Activated T-helper 1 cell treated with anti-CD3 and anti-CD28 coated beads, Interleukin-12 subunit alpha, Interleukin-12 subunit beta, Interleukin-2, Interleukin-4 antibody, amounts not matched to agents 30 ng/mL and 10 ng/mL and 1 ng/mL, durations not matched to agents 14 hours and 24 hours and 36 hours (primary cell): ENCODE measurements at regions not wholly inside any gene's neighbourhood (a gene's known extent, or its start where the extent isn't known, plus 50 kb on each side); places are given as distances from the start of the nearest gene placed in this dataset.
"Not testable (repeated sequence)": the region's sequence is repeated elsewhere in the genome, so short reads cannot be mapped to it uniquely, and the experiment has no call there.

ENCODE experiments used
- DNase-seq: peaks from one replicate; pipeline ENCODE4 v3.0.0; 2021; ENCODE audit warnings: low spot score
- H3K27ac Mint-ChIP-seq: one replicate; pipeline ENCODE4 v1.8.0; 2021; ENCODE audit warnings: mild to moderate bottlenecking, mixed read lengths
- H3K27me3 Mint-ChIP-seq: one replicate; pipeline ENCODE4 v1.8.0; 2022; ENCODE audit warnings: mild to moderate bottlenecking, moderate library complexity, mixed read lengths; ENCODE audit not compliant: insufficient read depth
- H3K36me3 Mint-ChIP-seq: one replicate; pipeline ENCODE4 v1.8.0; 2021; ENCODE audit warnings: low read depth, mixed read lengths
- H3K4me1 Mint-ChIP-seq: one replicate; pipeline ENCODE4 v1.8.0; 2021; ENCODE audit warnings: low read depth, mixed read lengths
- H3K4me3 Mint-ChIP-seq: one replicate; pipeline ENCODE4 v1.8.0; 2021; ENCODE audit warnings: mild to moderate bottlenecking, moderate library complexity, mixed read lengths
- H3K9me3 Mint-ChIP-seq: one replicate; pipeline ENCODE4 v1.8.0; 2021; ENCODE audit warnings: mixed read lengths
- intact Hi-C: fragments of 100-400 bp; cut with micrococcal nuclease; formaldehyde crosslinking; loops from one replicate; pipeline ENCODE4 v1.15.1; 2024

DNA sequence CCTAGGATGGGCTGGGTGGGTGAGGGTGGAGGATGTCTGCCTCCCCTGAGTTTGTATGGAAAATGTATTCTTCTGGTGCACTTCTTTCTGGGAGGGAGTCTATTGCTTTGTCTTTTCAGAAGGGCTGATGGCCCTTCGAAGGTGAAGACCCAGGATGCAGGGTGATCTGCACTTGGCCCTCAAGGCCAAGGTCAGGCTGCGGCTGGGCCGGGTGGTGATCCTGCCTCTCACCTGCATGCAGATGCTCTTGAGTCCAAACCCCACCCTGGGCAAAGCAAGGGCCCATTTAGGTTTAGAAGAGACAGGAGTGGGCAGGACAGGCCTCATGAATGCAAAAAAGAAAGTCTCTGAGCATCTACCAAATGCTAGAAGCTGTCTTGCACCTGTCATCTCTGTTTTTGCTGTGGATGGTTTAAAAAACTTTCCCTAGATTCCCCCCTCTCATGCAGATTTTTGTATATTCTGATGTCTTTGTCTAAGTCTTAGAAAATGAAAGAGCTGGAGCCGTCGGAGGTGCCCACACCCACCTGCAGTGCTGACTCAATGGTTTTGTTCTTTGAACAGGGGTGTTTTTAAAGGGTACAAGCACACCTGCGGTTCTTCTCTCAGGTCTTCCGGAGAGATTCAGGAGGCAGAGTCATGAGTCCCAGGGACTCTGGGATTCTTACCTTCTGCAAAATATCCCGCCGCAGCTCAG lies 186.4 kb downstream of the ADRA2C start:
- H3K36me3 Mint-ChIP-seq, H3K27ac Mint-ChIP-seq, H3K9me3 Mint-ChIP-seq, H3K4me3 Mint-ChIP-seq, intact Hi-C loops, H3K27me3 Mint-ChIP-seq, DNase-seq: not testable (repeated sequence)
- peaks cover 17% of the 10 kb centered on the region for H3K4me1 Mint-ChIP-seq

DNA sequence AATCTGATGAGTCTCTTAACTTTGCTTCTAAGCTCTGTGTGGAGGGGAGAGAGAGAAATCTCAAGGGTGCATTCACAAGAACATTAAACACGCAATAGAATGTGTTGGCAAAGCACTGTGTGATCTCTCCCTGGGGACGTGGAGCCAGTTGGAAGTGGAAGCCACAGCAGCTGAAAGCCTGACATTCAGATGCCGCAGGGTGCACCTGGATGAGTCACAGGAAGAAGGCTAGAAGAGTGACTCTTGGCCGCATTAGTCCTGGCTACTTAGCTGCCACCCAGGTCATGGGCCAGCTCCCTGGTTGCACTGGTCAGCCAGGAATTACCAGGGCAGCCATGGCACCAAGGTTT lies 186.9 kb downstream of the ADRA2C start:
- H3K27me3 Mint-ChIP-seq, H3K27ac Mint-ChIP-seq, H3K36me3 Mint-ChIP-seq, H3K4me3 Mint-ChIP-seq, intact Hi-C loops, H3K9me3 Mint-ChIP-seq, DNase-seq: not testable (repeated sequence)
- peaks cover 17% of the 10 kb centered on the region for H3K4me1 Mint-ChIP-seq

DNA sequence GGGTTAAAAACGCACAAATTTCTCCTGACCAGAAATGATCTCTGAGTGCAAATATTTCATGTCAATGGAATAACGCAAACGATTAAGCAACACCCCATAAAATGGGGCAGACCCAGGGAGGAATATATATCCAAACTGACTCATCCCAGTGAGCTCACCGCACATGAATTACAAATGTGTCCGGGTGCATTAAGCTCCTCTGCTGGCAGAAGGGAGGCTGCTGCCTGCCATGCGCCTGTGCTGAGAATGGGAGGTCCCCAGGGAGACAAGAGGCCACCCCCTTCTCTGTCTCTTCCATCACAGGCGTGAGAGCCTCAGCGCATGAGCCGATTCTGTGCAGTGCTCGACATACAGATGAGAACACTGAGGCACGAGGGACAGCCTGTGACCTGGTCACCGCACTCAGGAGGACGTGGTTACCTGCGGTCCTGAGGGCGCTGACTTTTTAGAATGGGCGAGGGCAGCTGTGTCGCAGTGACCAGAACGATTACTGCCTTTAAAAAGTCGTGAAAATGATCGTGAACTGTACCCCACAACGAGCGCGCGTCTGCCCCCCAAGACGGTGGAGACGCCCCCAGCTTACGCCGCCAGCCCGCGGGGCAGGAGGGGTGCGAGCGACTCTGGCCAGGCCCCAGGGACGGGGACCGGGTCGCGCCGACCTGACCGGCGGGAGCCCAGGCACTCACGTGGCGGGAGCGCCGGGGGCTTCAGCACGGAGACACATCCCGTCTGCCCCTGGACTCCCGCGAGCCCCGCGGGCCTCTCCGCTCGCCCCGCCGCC lies 188.5 kb downstream of the ADRA2C start:
- peak overlapping the region; percentile 94 for H3K4me3 Mint-ChIP-seq
- intact Hi-C loops: loop anchor here (2.0 to 5.0 kb wide), 5 partner anchors 174 to 1537 kb away; partner anchors contain the start of genes CFAP99, LYAR, STX18 and TMEM128

DNA sequence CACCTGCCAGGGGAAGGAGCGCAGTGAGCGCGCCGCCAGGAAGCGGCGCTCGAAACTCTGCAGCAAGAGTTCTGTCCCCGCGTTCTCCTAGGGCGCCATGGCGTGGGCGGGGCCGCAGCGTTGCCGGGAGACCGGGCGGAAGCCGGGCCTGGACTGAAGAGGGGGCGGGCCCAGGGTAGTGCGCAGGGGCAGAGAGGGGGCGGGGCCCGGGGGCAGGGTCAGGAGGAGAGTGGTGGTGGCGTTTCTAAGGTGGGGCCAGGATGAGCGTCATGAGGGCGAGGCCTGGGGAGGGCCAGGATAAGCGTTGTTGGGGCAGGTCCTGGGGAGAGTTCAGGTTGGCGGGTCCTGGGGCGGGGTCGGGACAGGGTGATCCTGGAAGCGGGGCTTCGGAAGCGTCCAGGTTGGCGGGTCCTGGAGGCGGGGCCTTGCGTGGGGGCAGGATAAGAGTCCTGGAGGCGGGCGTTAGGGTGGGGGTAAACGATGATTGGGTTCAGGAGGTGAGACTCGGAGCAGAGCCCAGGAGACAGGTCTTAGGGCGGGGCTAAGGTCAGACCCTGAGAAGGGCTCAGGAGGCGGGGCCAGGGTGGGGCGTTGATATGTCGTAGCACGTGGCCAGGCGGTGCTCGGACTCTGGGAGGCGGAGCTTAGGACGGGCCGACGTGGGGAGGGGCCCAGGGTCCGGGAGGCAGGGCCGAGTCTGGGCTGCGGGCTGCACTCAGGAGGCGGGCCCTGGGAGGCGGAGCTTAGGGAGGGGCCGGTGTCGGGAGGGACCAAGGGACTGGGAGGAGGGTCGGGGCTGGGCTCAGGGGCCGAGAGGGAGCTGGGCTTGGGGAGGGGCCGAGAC lies 189.4 kb downstream of the ADRA2C start:
- not testable (repeated sequence) for H3K36me3 Mint-ChIP-seq, H3K9me3 Mint-ChIP-seq, H3K27me3 Mint-ChIP-seq
- peak; percentile 97 for DNase-seq
- intact Hi-C loops: loop anchor here (2.0 to 5.0 kb wide), 5 partner anchors 175 to 1538 kb away; partner anchors contain the start of genes CFAP99, LYAR, STX18 and TMEM128
- peaks cover 17% of the 10 kb centered on the region for H3K4me1 Mint-ChIP-seq
- peak overlapping the region; percentile 94 for H3K4me3 Mint-ChIP-seq
- peak overlapping the region; percentile 86 for H3K27ac Mint-ChIP-seq

More for the DNA sequence above, 188.5 kb downstream of the ADRA2C start:
- H3K4me1 Mint-ChIP-seq: peaks cover 17% of the 10 kb centered on the region
- peak; percentile 52 for DNase-seq
- not testable (repeated sequence) for H3K9me3 Mint-ChIP-seq, H3K27me3 Mint-ChIP-seq, H3K36me3 Mint-ChIP-seq
- peak overlapping the region; percentile 92 for H3K27ac Mint-ChIP-seq

DNA sequence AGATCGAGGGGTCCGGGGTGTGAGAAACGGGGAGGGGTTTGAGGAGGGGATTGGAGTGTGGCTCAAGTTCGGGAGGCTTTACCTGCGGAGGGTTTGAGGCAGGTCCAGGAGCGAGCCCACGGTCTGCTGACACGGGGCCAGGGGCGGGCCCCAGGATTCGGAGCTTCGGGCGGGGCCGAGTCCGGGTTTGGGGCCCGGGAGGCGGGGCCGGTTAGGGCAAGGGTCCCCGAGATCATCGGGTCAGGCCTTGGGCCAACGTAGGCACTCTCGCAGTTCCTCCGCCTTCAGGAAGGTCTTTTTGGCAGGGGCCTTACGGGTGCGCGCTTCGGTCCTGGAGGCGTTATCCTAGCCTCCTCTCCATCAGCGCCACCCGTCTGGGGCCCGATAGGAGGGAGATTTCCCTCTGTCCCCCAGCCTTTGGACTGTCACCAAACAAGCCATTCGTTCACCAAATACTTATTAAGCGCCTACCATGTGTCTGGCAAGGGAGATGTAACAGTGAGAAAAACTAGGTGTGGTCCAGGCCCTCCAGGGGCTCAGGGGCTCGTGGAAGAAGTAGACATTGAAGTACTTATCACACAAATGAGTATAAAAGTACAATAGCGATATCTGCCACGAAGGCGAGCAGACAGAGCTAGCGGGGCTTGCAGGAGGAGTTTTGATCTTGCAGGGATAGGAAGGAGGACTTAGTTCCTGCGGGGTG lies 190.1 kb downstream of the ADRA2C start:
- H3K27me3 Mint-ChIP-seq, DNase-seq, H3K9me3 Mint-ChIP-seq, H3K36me3 Mint-ChIP-seq: not testable (repeated sequence)
- H3K27ac Mint-ChIP-seq: peak overlapping the region; percentile 86
- H3K4me3 Mint-ChIP-seq: peak overlapping the region; percentile 94
- intact Hi-C loops: loop anchor here (5.0 kb wide), 2 partner anchors 586 to 1539 kb away; partner anchors contain the start of genes CFAP99, STX18 and ZFYVE28
- peaks cover 17% of the 10 kb centered on the region for H3K4me1 Mint-ChIP-seq

DNA sequence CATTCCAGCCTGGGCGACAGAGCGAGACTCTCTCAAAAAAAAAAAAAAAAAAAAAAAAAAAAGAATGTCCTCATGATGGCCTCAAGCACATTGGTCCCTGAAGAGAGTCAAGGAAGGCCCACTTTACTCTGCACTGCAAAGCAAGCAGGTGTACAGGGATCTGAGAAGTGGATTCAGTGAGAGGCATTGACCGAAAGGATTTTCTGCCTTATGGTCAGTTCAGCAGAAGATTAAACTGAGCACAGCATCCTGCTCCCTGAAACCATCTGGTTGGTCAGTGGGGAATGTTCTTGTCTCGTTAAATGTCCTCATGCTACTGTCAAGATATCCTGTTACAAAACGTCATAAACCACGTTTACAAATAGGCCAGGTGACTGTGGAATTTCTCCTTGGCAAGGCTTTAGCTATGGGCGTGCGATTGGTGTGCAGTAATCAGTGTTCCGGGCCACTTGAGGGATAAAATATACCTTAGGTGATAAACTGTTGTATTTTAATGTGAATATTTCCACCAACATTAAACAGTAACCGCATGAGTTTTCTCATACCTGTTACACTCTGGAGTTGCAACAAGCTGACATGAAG lies 195.0 kb downstream of the ADRA2C start:
- H3K9me3 Mint-ChIP-seq, H3K27ac Mint-ChIP-seq, H3K4me1 Mint-ChIP-seq, H3K36me3 Mint-ChIP-seq, intact Hi-C loops, H3K4me3 Mint-ChIP-seq, DNase-seq, H3K27me3 Mint-ChIP-seq: not testable (repeated sequence)

DNA sequence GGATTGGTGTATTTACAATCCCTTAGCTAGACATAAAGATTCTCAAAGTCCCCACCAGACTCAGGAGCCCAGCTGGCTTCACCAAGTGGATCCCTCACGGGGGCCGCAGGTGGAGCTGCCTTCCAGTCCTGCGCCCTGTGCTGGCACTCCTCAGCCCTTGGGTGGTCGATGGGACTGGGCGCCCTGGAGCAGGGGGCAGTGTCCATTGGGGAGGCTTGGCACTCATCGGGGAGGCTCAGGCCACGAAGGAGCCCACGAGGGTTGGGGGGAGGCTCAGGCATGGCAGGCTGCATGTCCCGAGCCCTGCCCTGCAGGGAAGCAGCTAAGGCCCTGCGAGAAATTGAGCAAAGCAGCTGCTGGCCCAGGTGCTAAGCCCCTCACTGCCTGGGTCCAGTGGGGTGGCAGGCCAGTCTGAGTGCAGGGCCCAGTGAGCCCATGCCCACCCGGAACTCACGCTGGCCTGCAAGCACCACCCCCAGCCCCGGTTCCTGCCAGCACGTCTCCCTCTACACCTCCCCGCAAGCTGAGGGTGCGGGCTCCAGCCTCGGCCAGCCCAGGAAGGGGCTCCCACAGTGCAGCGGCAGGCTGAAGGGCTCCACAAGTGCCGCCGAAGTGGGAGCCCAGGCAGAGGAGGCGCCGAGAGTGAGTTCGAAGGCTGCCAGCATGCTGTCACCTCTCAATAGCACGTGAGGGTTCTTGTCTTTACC lies 198.5 kb downstream of the ADRA2C start:
- intact Hi-C loops, H3K9me3 Mint-ChIP-seq, H3K4me3 Mint-ChIP-seq, H3K36me3 Mint-ChIP-seq, H3K27me3 Mint-ChIP-seq, DNase-seq, H3K4me1 Mint-ChIP-seq, H3K27ac Mint-ChIP-seq: not testable (repeated sequence)

DNA sequence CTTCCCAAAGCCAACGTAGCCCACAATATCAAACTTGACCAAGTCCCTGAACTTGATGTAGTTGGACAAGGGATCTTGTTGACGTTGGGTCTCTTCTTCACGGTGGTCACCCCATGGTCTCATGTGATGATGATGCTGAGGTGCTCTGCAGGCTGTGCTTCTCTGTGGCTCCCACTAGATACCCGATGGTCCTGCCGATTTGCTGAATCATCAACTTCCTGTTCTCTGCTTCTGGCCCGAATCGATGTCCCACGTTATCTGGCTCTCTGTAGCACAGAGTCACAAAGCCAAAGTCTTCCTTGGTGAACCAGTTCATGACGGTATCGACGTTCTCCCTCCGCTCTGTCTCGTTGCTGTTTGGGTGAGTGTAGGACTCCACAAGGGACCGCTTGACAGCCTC lies 201.0 kb downstream of the ADRA2C start:
- DNase-seq, H3K9me3 Mint-ChIP-seq, H3K27ac Mint-ChIP-seq, H3K4me1 Mint-ChIP-seq, H3K36me3 Mint-ChIP-seq, H3K27me3 Mint-ChIP-seq, intact Hi-C loops, H3K4me3 Mint-ChIP-seq: not testable (repeated sequence)

DNA sequence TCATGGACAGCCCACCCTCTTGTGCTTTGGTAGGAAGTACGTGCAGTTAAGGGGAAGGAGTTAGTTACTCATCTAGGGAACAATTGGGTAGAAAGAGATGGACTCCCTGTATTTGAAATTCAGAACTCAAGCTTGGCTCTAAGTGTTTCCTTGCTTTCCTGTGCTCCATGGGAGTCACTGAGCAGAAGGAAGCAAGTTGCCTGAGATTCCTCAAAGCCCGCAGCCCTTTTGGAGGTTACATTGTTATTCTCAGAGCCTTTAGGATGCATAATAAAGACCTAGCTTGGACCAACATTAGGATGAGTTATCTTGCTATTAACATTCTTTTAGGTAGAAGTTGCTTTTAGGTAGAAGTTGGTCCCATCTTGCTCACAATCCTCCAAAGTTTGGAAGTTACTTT lies 206.4 kb downstream of the ADRA2C start:
- H3K27me3 Mint-ChIP-seq: peaks cover 14% of the 10 kb centered on the region
- H3K4me1 Mint-ChIP-seq, H3K27ac Mint-ChIP-seq, H3K36me3 Mint-ChIP-seq, H3K4me3 Mint-ChIP-seq, H3K9me3 Mint-ChIP-seq, intact Hi-C loops, DNase-seq: not testable (repeated sequence)

DNA sequence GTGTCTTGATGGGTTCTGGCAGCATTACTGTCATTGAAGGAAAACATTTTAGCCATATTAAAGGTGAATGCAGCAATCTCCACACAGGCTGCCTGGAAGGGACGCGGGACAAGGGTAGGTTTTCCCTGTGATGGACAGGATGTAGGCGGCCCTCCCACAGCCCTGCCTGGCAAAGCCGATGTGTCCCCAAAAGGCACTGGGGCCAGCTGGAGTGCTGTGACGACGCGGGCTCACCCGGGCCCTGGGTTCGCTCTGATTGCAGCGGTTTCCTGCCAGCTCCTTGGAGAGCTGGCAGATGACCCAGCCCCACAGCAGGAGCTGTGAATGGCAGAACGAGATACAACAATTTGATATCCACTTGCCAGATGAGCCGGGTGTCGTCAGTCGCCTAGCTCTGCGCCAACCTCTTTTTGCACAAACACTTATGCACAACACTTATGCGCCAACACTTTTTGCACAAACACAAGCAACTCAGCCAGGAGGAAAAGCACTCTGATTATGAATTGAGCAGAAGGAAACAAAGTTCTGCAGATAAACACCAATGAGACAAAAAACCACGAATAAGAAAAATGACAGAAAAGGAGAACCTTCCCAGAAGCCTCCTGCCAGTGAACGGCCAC lies 207.5 kb downstream of the ADRA2C start:
- not testable (repeated sequence) for H3K4me3 Mint-ChIP-seq, H3K36me3 Mint-ChIP-seq

DNA sequence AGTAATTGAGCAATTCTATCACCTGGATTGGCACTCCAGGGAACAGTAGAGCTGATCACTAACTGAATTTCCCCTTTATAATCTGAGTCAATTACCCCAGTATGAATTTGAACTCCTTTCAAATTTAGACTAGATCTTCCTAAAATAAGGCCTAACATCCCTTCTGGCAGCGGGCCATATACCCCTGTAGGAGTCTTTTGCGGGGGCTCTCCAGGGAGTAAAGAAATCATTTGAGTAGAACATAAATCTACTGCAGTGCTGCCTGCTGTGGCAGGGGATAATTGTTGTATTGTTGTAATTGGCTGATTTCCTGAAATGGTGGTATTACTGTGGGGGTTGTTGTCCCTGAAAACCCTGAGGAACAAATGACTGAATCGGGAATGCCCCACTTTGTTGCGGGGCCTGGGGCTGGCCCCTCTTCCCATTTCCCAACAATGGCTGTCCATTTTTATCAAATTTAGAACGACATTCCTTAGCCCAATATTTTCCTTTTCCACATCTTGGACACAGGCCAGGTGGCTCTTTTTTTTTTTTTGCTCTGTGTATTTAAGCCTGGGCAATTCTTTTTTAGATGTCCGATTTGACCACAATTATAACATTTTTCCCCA lies 217.4 kb downstream of the ADRA2C start:
- H3K4me1 Mint-ChIP-seq, H3K9me3 Mint-ChIP-seq, H3K36me3 Mint-ChIP-seq, DNase-seq, H3K4me3 Mint-ChIP-seq, intact Hi-C loops, H3K27ac Mint-ChIP-seq: not testable (repeated sequence)
- peaks cover 11% of the 10 kb centered on the region for H3K27me3 Mint-ChIP-seq

More for the DNA sequence above, 207.5 kb downstream of the ADRA2C start:
- peaks cover 15% of the 10 kb centered on the region for H3K27me3 Mint-ChIP-seq
- H3K4me1 Mint-ChIP-seq, DNase-seq, H3K27ac Mint-ChIP-seq, H3K9me3 Mint-ChIP-seq, intact Hi-C loops: not testable (repeated sequence)
